Panc1 (cell line): ENCODE measurements at regions not wholly inside any gene's neighbourhood (a gene's known extent, or its start where the extent isn't known, plus 50 kb on each side); places are given as distances from the start of the nearest gene placed in this dataset.

Source experiments
- ATAC-seq: fragments of 200-7000 bp; cut with Tn5 transposase; 2 replicates; pipeline ENCODE4 v1.9.1; 2020; ENCODE audit warnings: mild to moderate bottlenecking, moderate library complexity
- BruUV-seq: library from RNA; stranded (reverse); fragments of 400-500 nt; replicated peaks from 2 replicates; lab custom pipeline; 2021; lab: Mats Ljungman, UMichigan
- CTCF ChIA-PET: fragments of 300-600 bp; sonication (Branson Sonifier 250); formaldehyde crosslinking; loops from one replicate; lab custom pipeline; 2022; ENCODE audit warnings: antibody characterized with exemption; lab: Charles Lee
- POLR2A ChIA-PET: fragments of 300-600 bp; sonication (Branson Sonifier 250); formaldehyde crosslinking; loops from one replicate; lab custom pipeline; 2022; ENCODE audit warnings: antibody characterized with exemption; lab: Charles Lee
- DNase-seq: peaks from one replicate; pipeline ENCODE4 v3.0.0-alpha.2; 2010; ENCODE audit warnings: low read depth, low spot score
- H3K27ac ChIP-seq: 2 replicates; pipeline ENCODE4 v1.5.1; 2011; ENCODE audit warnings: mild to moderate bottlenecking, low read length, inconsistent platforms
- H3K27me3 ChIP-seq: fragments of 200-500 bp; sonication (Bioruptor generic); 2 replicates; pipeline ENCODE4 v1.6.0; 2014; ENCODE audit warnings: low read length, inconsistent platforms; ENCODE audit not compliant: control insufficient read depth, insufficient read depth
- H3K36me3 ChIP-seq: fragments of 200-500 bp; sonication (Bioruptor generic); 2 replicates; pipeline ENCODE4 v1.5.1; 2014; ENCODE audit warnings: inconsistent platforms, mild to moderate bottlenecking, low read length, moderate library complexity; ENCODE audit not compliant: control insufficient read depth, insufficient read depth
- H3K4me1 ChIP-seq: 2 replicates; pipeline ENCODE4 v1.5.1; 2011; ENCODE audit warnings: inconsistent platforms, mild to moderate bottlenecking, low read length, moderate library complexity; ENCODE audit not compliant: control insufficient read depth, insufficient read depth
- H3K4me3 ChIP-seq, 2 experiments: 2 replicates each; pipeline ENCODE4 v1.5.1; 2011 to 2012; ENCODE audit warnings: low read depth in 2 of 2, low read length in 2 of 2, mild to moderate bottlenecking in 2 of 2, inconsistent platforms in 1 of 2, moderate library complexity in 1 of 2
- H3K9me3 ChIP-seq: fragments of 200-500 bp; sonication (Bioruptor generic); 2 replicates; pipeline ENCODE4 v1.5.1; 2014; ENCODE audit warnings: low read depth, mild to moderate bottlenecking, inconsistent platforms, low read length, moderate library complexity; ENCODE audit not compliant: control insufficient read depth, insufficient read depth
- CTCF ChIP-seq: fragments of 450-650 bp; IDR thresholded peaks from 2 replicates; pipeline ENCODE4 v1.5.1; 2017; ENCODE audit warnings: mild to moderate bottlenecking
- POLR2AphosphoS5 ChIP-seq: IDR thresholded peaks from 2 replicates; pipeline ENCODE4 v1.6.1; 2012; ENCODE audit warnings: mild to moderate bottlenecking, low read depth, low read length, moderate library complexity
- REST ChIP-seq, 2 experiments: IDR thresholded peaks; 2 replicates each; pipeline ENCODE4 v1.6.1; 2011 to 2012; ENCODE audit warnings: low read depth in 2 of 2, control low read depth in 1 of 2, low read length in 1 of 2, mild to moderate bottlenecking in 1 of 2, moderate library complexity in 1 of 2; ENCODE audit not compliant: insufficient read depth in 1 of 2
- SIN3A ChIP-seq: IDR thresholded peaks from 2 replicates; pipeline ENCODE4 v1.6.1; 2012; ENCODE audit warnings: low read depth, mild to moderate bottlenecking, low read length, moderate library complexity, borderline replicate concordance; ENCODE audit not compliant: insufficient read depth
- TCF7L2 ChIP-seq: IDR thresholded peaks from 2 replicates; pipeline ENCODE4 v1.6.1; 2011; ENCODE audit warnings: mild to moderate bottlenecking, low read depth, low read length, inconsistent platforms
- in situ Hi-C: cut with HindIII; loops from 2 replicates; pipeline ENCODE4 v1.10.0; 2016; ENCODE audit warnings: low sequenced_read_pairs, low pct_unique_long_range_greater_than_20kb
- intact Hi-C: fragments of 100-400 bp; cut with micrococcal nuclease; formaldehyde crosslinking; loops from one replicate; pipeline ENCODE4 v1.10.0; 2022; ENCODE audit not compliant: unreplicated experiment

DNA sequence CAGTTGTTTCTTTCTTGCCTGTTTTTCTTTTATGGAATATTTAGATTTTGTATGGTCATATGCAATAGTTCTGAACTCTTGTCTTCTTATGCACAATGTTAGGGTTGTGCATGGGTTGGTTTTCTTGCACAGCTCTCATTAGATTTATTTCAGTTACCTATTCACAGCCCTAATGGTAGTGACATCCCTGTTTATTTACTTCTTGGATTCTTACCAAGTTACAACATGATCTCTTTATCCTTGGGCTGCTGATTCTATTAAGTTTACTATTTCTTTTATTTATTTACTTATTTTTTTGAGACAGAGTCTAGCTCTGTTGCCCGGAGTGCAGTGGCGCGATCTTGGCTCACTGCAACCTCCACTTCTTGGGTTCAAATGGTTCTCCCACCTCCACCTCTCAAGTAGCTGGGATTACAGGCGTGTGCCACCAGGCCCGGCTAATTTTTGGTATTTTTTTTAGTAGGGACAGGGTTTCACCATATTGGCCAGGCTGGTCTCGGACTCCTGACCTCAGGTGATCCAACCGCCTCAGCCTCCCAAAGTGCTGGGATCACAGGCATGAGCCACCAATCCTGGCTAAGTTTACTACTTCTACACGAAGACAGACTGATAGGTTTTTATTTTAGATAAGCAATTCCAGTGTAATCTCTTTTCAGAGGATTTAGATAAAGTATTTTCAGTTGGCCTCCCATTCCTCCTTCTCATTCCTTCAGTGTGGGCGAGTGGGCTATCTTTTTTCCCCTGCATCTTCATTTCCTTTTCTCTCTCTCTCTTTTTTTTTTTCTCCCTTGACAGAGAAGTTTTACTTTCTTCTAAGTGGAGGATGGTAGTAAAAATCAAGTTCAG is 395.1 kb upstream of the RGS6 start:
- no peak overlapping the region for H3K4me3 ChIP-seq
- no peaks in the 10 kb centered on the region for H3K27me3 ChIP-seq
- DNase-seq (no peak), ATAC-seq (no peak)
- POLR2A ChIA-PET, result no interaction called here
- intact Hi-C loops (no loop called here), in situ Hi-C loops (no loop called here)
- no peaks in the 10 kb centered on the region for H3K4me1 ChIP-seq
- H3K9me3 ChIP-seq, result no peaks in the 10 kb centered on the region
- H3K27ac ChIP-seq, result no peak overlapping the region
- no peaks in the 10 kb centered on the region for H3K36me3 ChIP-seq
- BruUV-seq, result no TSS peak
- TF ChIP-seq SIN3A (no peak), POLR2AphosphoS5 (no peak), TCF7L2 (no peak), CTCF (no peak)
- CTCF ChIA-PET, result no interaction called here

GRCh38 chr14:71538288-71538687 is 393.9 kb upstream of the RGS6 start:
- intact Hi-C loops (no loop called here), in situ Hi-C loops (no loop called here)
- Histone ChIP-seq H3K4me1 (no peaks in the 10 kb centered on the region), H3K27ac (no peak overlapping the region), H3K36me3 (no peaks in the 10 kb centered on the region), H3K9me3 (no peaks in the 10 kb centered on the region), H3K27me3 (no peaks in the 10 kb centered on the region), H3K4me3 (no peak overlapping the region)
- BruUV-seq, result no TSS peak
- no peak for TF ChIP-seq SIN3A
- no peak for TF ChIP-seq REST (IDR thresholded peaks at IDR 0.05; ENCODE audit: insufficient read depth in 1 of 2, low read depth in 2 of 2, low read length in 1 of 2)
- no peak for TF ChIP-seq CTCF
- DNase-seq (no peak), ATAC-seq (no peak)
- ChIA-PET POLR2A (no interaction called here), CTCF (no interaction called here)
